ENCODE measurements at regions not wholly inside any gene's neighbourhood (a gene's known extent, or its start where the extent isn't known, plus 50 kb on each side); places are given as distances from the start of the nearest gene placed in this dataset.
"Not testable (repeated sequence)": the region's sequence is repeated elsewhere in the genome, so short reads cannot be mapped to it uniquely, and the experiment has no call there.

- DNase-seq = no peak
Measured at GRCh38 chr4:131192318-131192717, 1956.8 kb upstream of the PCDH10 start.

- DNase-seq = no peak
Measured at GRCh38 chr4:131207589-131207988, 1941.5 kb upstream of the PCDH10 start.

- no peak for DNase-seq
Measured at GRCh38 chr4:131248314-131248713, 1900.8 kb upstream of the PCDH10 start.

GRCh38 chr4:131251321-131251720 is 1897.8 kb upstream of the PCDH10 start:
- DNase-seq = no peak

- DNase-seq = no peak
Measured at GRCh38 chr4:131257241-131257640, 1891.9 kb upstream of the PCDH10 start.

GRCh38 chr4:131258361-131258760 is 1890.7 kb upstream of the PCDH10 start:
- DNase-seq = no peak

GRCh38 chr4:131288441-131288840 is 1860.7 kb upstream of the PCDH10 start:
- DNase-seq = no peak

- DNase-seq = no peak
Measured at GRCh38 chr4:131296192-131296591, 1852.9 kb upstream of the PCDH10 start.

- no peak for DNase-seq
Measured at GRCh38 chr4:131302108-131302507, 1847.0 kb upstream of the PCDH10 start.

GRCh38 chr4:131304686-131305085 is 1844.4 kb upstream of the PCDH10 start:
- no peak for DNase-seq

- no peak for DNase-seq
Measured at GRCh38 chr4:131309628-131310027, 1839.5 kb upstream of the PCDH10 start.

- DNase-seq = no peak
Measured at GRCh38 chr4:131316086-131316485, 1833.0 kb upstream of the PCDH10 start.

- DNase-seq = no peak
Measured at GRCh38 chr4:131337936-131338335, 1811.2 kb upstream of the PCDH10 start.

- no peak for DNase-seq
Measured at GRCh38 chr4:131339137-131339536, 1810.0 kb upstream of the PCDH10 start.

GRCh38 chr4:131344761-131345160 is 1804.3 kb upstream of the PCDH10 start:
- no peak for DNase-seq

- no peak for DNase-seq
Measured at GRCh38 chr4:131347816-131348215, 1801.3 kb upstream of the PCDH10 start.

- no peak for DNase-seq
Measured at GRCh38 chr4:131348263-131348662, 1800.8 kb upstream of the PCDH10 start.

GRCh38 chr4:131352371-131352770 is 1796.7 kb upstream of the PCDH10 start:
- not testable (repeated sequence) for DNase-seq

- no peak for DNase-seq
Measured at GRCh38 chr4:131366714-131367113, 1782.4 kb upstream of the PCDH10 start.

- no peak for DNase-seq
Measured at GRCh38 chr4:131367441-131367840, 1781.7 kb upstream of the PCDH10 start.

GRCh38 chr4:131370846-131371245 is 1778.2 kb upstream of the PCDH10 start:
- no peak for DNase-seq

- no peak for DNase-seq
Measured at GRCh38 chr4:131381055-131381454, 1768.0 kb upstream of the PCDH10 start.

GRCh38 chr4:131382839-131383238 is 1766.3 kb upstream of the PCDH10 start:
- DNase-seq = no peak

- no peak for DNase-seq
Measured at GRCh38 chr4:131388277-131388676, 1760.8 kb upstream of the PCDH10 start.

- DNase-seq = no peak
Measured at GRCh38 chr4:131408102-131408501, 1741.0 kb upstream of the PCDH10 start.

GRCh38 chr4:131411393-131411792 is 1737.7 kb upstream of the PCDH10 start:
- DNase-seq = no peak

Data from inflammatory macrophage treated with lipopolysaccharide for 4 hours (primary cell).